Heart left ventricle (tissue), 16 donors: ENCODE measurements at regions not wholly inside any gene's neighbourhood (a gene's known extent, or its start where the extent isn't known, plus 50 kb on each side); places are given as distances from the start of the nearest gene placed in this dataset.

Experiments
- ATAC-seq, 4 donors: fragments of 200-7000 bp; cut with Tn5 transposase; one replicate each; pipeline ENCODE4 v1.9.1; 2020 to 2022; ENCODE audit warnings: moderate library complexity in 4 of 4, mild to moderate bottlenecking in 3 of 4, moderate number of reproducible peaks in 1 of 4
- DNase-seq, 5 donors: peaks; one replicate each; pipeline ENCODE4 v3.0.0-alpha.2; 2020
- H3K27ac ChIP-seq, 12 donors: fragments of 200-600 bp; sonication (generic) in 4 of 12; one replicate each; pipeline versions ENCODE4 v1.5.0 to v1.8.0; 2016 to 2022; ENCODE audit warnings: mild to moderate bottlenecking in 2 of 12
- H3K27me3 ChIP-seq, 9 donors: fragments of 200-600 bp; sonication (generic) in 2 of 9; one replicate each; pipeline versions ENCODE4 v1.5.1 to v1.8.0; 2016 to 2022; ENCODE audit warnings: mild to moderate bottlenecking in 3 of 9
- H3K36me3 ChIP-seq, 9 donors: fragments of 200-600 bp; sonication (generic) in 2 of 9; one replicate each; pipeline versions ENCODE4 v1.5.0 to v1.8.0; 2018 to 2022; ENCODE audit warnings: mild to moderate bottlenecking in 2 of 9
- H3K4me1 ChIP-seq, 12 donors: fragments of 200-600 bp; sonication (generic) in 4 of 12; one replicate each; pipeline versions ENCODE4 v1.5.0 to v1.8.0; 2016 to 2022; ENCODE audit warnings: mild to moderate bottlenecking in 3 of 12
- H3K4me3 ChIP-seq, 12 donors: fragments of 200-600 bp; sonication (generic) in 4 of 12; one replicate each; pipeline versions ENCODE4 v1.5.0 to v1.8.0; 2017 to 2022; ENCODE audit warnings: mild to moderate bottlenecking in 9 of 12, moderate library complexity in 4 of 12
- H3K9me3 ChIP-seq, 12 donors: fragments of 200-600 bp; sonication (generic) in 4 of 12; one replicate each; pipeline versions ENCODE4 v1.5.0 to v1.8.0; 2016 to 2022; ENCODE audit warnings: mild to moderate bottlenecking in 1 of 12
- CTCF ChIP-seq, 12 donors: fragments of 200-600 bp; sonication (generic) in 4 of 12; IDR thresholded peaks; one replicate each; pipeline versions ENCODE4 v1.5.0 to v1.8.0; 2018 to 2022; ENCODE audit warnings: antibody characterized with exemption in 12 of 12, mild to moderate bottlenecking in 5 of 12
- POLR2A ChIP-seq, 2 donors: fragments of 450-650 bp; IDR thresholded peaks; one replicate each; pipeline ENCODE4 v1.6.1; 2017; ENCODE audit warnings: antibody characterized with exemption in 2 of 2, mild to moderate bottlenecking in 2 of 2, moderate library complexity in 2 of 2
- WGBS, 4 donors: extraction: QIAGEN DNeasy Blood & Tissue Kit in 2 of 4; methylation state at CpG; one replicate each; pipeline versions ENCODE4 v1.1.5 to v1.1.7; 2013 to 2018; 5-methylcytosine and 5-hydroxymethylcytosine counted together
- intact Hi-C, 10 donors: fragments of 100-400 bp; cut with DNase I; formaldehyde crosslinking; loops; one replicate each; pipeline versions ENCODE4 v1.11.1 to v1.14.2; 2022
- donor health status: ischemic (EF 13 %, LVEDD 7.1; RV severe dilation, severe dysfunction).
- donor health status: healthy with polysubstance abuse.
- donor health status: DM: no; HTN: yes; CAD: no.
- donor health status: DM: no; HTN: no; CAD: no.
- donor health status: ischemic (EF 25% LVEDD 6.9; RV normal size, moderate dysfunction).
- donor health status: ischemic (EF 25% LVEDD 5.7; RV mildly dilated, moderate dysfunction).
- donor health status: healthy.
- donor health status: DM: yes; HTN: yes; CAD: no.
- donor health status: ischemic (EF 35%, LVEDD 5.7; RV mildly dilated, moderate dysfunction).
- donor health status: nonischemic (EF 11% LVEDD 7.7; RV severe dilation, severe dysfunction).
- donor health status: DM: yes; HTN: yes; CAD: no.
- donor health status: PGD.
- donor health status: ischemic (EF 29% LVEDD 5.4; RV normal size, mild dysfunction).
- donor health status: nonischemic (EF 23%, LVEDD 6.1; RV moderate dilation, normal function).

GRCh38 chr15:87345961-87346360, 910.6 kb downstream of the NTRK3 start:
- ATAC-seq = no peak
- H3K36me3 ChIP-seq = no peaks in the 10 kb centered on the region
- no peak overlapping the region for H3K4me3 ChIP-seq
- DNase-seq = no peak
- 80 to 94% (median 90%) methylated on average over 2 of the region's 2 CpGs for WGBS, 4 donors
- no peaks in the 10 kb centered on the region for H3K27me3 ChIP-seq
- no peaks in the 10 kb centered on the region for H3K4me1 ChIP-seq
- no peak overlapping the region for H3K27ac ChIP-seq
- no peaks in the 10 kb centered on the region for H3K9me3 ChIP-seq
- TF ChIP-seq CTCF (IDR thresholded peaks at IDR 0.05) = no peak
- no peak for TF ChIP-seq POLR2A (IDR thresholded peaks at IDR 0.05)
- intact Hi-C loops = no loop called here

GRCh38 chr15:87343966-87344365, 912.6 kb downstream of the NTRK3 start:
- TF ChIP-seq CTCF (IDR thresholded peaks at IDR 0.05) (no peak), POLR2A (IDR thresholded peaks at IDR 0.05) (no peak)
- ATAC-seq (no peak), DNase-seq (no peak)
- H3K4me1 ChIP-seq = no peaks in the 10 kb centered on the region
- no peak overlapping the region for H3K4me3 ChIP-seq
- intact Hi-C loops = no loop called here
- no peaks in the 10 kb centered on the region for H3K27me3 ChIP-seq
- WGBS, 4 donors = 65 to 73% (median 69%) methylated on average over 3 of the region's 3 CpGs
- H3K9me3 ChIP-seq = no peaks in the 10 kb centered on the region
- H3K36me3 ChIP-seq = no peaks in the 10 kb centered on the region
- H3K27ac ChIP-seq = no peak overlapping the region

GRCh38 chr15:87340370-87340769, 916.2 kb downstream of the NTRK3 start:
- ATAC-seq (no peak), DNase-seq (no peak)
- H3K36me3 ChIP-seq = no peaks in the 10 kb centered on the region
- H3K27me3 ChIP-seq = no peaks in the 10 kb centered on the region
- H3K27ac ChIP-seq = no peak overlapping the region
- H3K4me3 ChIP-seq = no peak overlapping the region
- TF ChIP-seq POLR2A (IDR thresholded peaks at IDR 0.05) (no peak), CTCF (IDR thresholded peaks at IDR 0.05) (no peak)
- no peaks in the 10 kb centered on the region for H3K9me3 ChIP-seq
- no peaks in the 10 kb centered on the region for H3K4me1 ChIP-seq
- intact Hi-C loops = no loop called here

GRCh38 chr15:87326269-87326668, 930.3 kb downstream of the NTRK3 start:
- Histone ChIP-seq H3K27ac (no peak overlapping the region), H3K27me3 (no peaks in the 10 kb centered on the region), H3K36me3 (no peaks in the 10 kb centered on the region), H3K4me1 (no peaks in the 10 kb centered on the region), H3K4me3 (no peak overlapping the region), H3K9me3 (peaks cover 0 to 4% (median 0%) of the 10 kb centered on the region in 12 donors)
- ATAC-seq = no peak
- WGBS, 4 donors = 31 to 41% (median 35%) methylated on average over 1 of the region's 1 CpG
- TF ChIP-seq POLR2A (IDR thresholded peaks at IDR 0.05) = no peak
- no peak for TF ChIP-seq CTCF (IDR thresholded peaks at IDR 0.05)
- intact Hi-C loops = no loop called here
- DNase-seq = no peak
